ENCODE measurements at regions not wholly inside any gene's neighbourhood (a gene's known extent, or its start where the extent isn't known, plus 50 kb on each side); places are given as distances from the start of the nearest gene placed in this dataset.
"Not testable (repeated sequence)": the region's sequence is repeated elsewhere in the genome, so short reads cannot be mapped to it uniquely, and the experiment has no call there.

DNA sequence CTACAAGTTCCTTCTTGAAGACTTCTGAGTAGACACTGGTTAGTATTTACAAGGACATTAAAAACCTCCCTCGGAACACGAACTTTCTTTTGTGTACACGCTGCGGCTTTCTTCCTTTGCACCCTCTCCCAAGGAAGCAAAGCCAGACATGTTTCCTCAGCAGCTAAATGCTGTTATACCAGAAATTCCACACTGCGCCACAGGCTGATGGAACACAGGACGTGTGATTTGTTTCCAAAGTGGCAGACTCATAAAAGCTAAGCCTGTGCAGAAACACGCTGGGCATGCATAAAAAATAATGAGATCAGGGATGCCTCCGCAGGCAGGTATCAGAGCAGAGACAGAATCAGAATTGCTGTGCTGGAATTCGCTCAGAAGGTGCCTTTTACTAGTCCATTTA lies 73.0 kb upstream of the RGPD5 start:
- DNase-seq = no peak

DNA sequence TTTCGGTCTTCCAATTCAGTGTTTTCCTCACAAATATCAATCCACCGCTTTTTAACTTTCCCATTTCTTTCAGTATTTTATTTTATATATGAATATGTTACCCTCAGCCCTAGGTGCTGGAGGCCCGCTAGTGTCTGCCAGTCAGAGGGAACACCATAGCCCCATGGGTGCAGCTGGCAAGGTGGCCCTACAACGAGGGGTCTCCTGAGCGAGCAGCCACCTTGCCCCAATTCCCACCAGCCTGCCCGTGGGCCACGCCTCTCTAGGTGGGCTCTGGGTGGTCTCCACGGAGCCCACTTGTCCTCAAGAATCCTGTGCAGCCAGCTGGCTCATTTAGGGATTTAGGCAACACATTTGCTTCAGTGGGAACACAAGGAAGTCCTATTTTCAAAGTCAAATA lies 72.5 kb upstream of the RGPD5 start:
- DNase-seq = no peak

DNA sequence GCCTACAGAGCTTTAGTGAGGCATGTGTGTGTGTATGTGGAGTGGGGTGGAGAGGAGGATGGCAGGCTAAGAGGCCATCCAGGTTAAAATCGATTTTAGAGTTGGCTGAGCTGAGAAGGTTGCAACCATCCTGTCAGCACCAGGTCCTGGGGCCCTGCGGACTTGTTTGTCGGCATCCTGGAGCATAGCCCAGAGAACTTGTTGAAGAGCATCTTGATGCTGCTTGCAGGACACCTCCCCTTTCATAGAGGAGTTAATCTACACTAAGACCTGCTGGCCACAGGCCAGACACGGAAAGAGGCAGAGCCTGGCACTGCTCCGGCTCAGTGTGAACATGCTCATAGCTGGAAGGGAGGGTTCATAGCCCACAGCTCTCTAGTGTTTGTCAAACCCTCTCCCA lies 72.1 kb upstream of the RGPD5 start:
- no peak for DNase-seq

DNA sequence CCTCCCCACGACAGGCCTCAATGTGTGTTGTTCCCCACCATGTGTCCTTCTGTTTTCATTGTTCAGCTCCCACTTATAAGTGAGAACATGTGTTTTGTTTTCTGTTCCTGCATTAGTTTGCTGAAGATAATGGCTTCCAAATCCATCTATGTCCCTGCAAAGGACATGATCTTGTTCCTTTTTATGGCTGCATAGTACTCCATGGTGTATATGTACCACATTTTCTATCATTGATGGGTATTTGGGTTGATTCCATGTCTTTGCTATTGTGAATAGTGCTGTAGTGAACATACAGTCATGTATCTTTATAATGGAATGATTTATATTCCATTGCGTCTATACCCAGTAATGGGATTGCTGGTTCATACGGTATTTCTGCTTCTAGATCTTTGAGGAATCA lies 71.5 kb upstream of the RGPD5 start:
- DNase-seq = not testable (repeated sequence)

DNA sequence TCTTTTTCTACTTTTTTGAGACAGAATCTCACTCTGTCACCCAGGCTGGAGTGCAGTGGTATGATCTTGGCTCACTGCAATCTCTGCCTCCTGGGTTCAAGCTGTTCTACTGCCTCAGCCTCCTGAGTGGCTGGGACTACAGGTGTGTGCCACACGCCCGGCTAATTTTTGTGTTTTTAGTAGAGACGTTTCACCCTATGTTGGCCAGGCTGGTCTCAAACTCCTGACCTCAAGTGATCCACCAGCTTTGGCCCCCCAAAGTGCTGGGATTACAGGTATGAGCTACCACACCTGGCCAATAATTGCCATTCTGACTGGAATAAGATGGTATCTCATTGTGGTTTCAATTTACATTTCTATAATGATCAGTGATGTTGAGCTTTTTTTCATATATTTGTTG lies 71.0 kb upstream of the RGPD5 start:
- DNase-seq = not testable (repeated sequence)

DNA sequence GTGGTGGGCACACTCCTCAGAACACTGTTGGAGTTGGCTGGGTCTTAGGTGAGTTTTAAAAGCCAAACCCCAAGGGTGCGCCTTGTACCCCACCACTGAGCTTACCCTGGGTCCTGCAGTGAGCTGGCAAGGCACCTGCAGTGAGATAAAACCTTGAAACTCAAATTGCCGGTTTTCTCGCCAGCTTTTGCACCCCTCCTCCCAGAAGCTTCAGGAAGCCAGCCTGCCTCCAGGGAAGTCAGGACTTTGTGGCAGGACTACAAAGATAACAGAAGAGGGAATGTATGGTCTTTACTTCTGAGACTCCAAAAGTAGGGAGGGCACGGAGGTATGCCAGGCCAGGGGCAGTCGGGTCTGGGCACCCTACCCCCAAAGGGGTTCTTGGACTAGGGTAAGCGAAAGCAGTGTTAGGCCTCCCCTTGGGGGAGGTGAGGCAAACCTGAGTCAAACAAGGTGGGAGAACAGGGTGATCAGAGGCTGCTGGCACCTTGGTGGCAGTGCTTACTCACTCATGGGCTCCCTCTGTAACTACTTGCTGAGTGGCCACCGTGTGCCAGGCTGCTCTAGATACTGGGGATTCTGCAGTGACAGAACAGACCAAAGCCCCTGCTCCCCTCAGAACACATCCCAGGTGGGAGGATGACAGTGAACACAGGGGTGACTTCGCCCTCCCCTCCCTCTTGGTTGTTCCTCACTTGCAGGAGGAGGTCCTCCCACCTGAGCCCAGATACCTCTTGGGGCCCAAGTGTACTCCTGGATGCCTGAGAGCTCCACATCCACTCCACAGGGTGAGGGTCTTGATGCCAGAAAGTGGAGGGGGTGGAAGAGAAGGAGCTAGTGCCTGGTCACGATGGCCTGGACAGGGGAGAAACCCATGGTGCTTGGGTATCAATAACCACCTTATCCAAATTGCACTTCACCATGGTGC lies 69.3 kb upstream of the RGPD5 start:
- no peak for DNase-seq

DNA sequence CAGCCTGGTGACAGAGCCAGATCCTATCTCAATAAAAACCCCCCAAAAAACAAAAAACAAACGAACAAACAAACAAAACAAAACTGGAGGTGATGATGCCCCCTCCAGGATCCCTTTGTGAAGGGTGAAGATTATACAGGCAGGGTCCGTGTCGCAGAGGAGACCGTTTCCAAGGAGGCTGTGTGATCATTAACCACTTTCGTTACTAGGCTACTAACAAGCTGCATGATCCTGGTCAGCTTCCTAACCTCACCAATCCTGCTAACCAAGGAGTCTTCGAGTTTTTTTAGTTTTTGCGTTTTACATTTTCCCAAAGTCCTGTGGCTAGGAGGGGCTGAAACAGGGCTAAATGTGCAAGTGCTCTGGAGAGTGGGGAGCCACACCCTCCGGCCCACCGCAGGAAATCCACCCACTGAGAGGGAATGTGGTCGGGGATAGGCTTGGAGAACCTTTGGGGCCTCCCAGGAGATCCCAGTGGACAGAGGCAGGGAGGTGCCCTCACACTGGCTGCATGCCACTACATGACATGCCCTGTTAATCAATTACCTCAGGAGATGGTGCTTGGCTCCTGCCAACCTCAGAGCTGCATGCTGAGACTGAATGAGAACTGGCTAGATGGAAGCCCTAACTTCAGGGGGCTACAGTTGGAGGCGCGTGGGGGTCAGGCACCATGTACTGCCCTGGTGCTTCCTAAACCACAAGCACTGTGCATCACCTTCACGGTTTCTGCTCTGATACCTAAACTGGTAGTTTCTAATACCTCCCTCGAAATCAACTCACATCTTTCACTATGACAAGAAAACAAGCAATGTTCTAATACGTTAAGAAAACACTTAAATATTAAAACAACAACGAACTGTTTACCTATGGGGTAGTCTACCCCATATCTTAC lies 67.5 kb upstream of the RGPD5 start:
- DNase-seq = no peak

DNA sequence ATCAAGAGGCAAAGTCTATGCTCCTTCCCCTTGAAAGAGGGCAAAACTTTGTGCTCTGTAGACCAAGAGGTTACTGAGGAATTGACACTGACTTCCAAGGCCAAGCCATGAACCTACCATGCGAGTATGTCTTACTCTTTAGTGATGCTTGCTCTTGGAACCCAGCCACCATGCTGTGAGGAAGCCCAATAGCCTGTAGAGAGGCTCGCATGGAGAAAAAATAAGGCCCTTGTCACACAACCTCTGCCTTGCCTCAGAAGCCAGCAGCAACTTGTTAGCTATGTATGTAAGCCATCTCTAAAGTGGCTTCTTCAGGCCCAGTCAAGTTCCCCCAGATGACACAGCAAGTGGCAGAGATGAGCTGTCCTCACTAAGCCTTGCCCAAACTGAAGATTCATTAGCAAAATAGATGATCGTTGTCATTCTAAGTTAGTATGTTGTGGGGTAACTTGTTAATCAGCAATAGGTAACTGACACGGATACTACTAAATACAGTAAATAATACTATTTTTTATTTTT lies 66.1 kb upstream of the RGPD5 start:
- no peak for DNase-seq

DNA sequence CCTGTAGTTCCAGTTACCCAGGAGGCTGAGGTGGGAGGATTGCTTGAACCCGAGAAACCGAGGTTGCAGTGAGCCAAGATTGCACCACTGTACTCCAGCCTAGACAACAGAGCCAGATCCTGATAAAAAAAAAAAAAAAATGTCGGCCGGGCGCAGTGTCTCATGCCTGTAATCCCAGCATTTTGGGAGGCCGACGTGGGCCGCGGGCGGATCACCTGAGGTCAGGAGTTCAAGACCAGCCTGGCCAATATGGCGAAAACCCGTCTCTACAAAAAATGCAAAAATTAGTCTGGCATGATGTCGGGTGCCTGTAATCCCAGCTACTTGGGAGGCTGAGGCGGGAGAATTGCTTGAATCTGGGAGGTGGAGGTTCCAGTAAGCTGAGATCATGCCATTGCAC lies 60.4 kb upstream of the RGPD5 start:
- DNase-seq = not testable (repeated sequence)

DNA sequence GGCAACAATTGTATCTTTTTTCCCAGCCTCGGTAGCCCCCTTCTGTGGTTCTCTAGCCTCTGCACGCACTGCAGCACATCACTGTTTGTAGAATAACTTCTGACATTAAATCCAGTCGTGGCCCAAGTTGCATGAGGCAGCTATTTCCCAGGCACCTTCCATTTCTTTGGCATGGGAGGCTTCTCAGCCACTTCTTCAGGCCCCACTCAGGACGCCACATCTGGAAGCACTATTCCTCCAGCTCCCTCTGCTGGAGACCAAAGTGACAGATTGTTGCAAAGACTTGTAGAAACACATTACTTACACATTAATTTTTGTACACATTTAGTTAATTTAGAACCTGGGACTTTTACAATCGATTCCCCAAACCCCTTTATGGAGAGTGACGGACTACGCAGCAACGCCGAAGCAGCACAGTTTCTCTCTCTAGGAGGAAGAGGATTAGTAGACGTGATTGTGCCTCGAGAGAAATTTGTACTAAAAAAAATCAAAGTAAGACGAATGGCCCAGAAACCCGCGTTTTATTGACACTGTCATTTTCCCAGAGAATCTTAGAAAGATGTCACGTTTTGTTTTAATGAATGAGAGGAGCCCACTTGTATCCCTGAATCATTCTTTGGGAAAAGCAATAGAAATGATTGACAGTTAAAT lies 57.8 kb upstream of the RGPD5 start:
- DNase-seq = peak; percentile 56
